ENCODE measurements at regions not wholly inside any gene's neighbourhood (a gene's known extent, or its start where the extent isn't known, plus 50 kb on each side); places are given as distances from the start of the nearest gene placed in this dataset.

DNA sequence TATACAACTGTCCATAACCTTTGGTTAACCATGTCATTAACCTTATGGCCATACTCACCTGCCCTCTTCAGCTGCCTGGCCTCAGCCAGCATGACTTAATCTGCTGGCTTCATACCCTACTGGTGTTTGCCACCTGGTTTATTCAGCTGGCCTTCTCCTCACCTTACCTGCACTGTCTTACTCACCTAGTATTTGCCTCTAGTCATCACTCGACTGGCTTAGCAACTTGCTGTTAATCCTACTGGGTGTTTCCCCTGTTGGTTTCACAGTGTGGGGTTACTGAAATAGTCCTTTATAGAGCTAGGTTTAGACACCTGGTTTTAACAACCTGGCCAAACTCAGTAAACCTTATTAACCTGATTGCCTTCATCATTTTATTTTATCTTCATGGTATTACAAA is 96.4 kb downstream of the IL12A start:
- WGBS, 5 donors = 70 to 100% (median 76%) methylated on average over 1 of the region's 1 CpG
- H3K4me3 ChIP-seq = no peak overlapping the region

DNA sequence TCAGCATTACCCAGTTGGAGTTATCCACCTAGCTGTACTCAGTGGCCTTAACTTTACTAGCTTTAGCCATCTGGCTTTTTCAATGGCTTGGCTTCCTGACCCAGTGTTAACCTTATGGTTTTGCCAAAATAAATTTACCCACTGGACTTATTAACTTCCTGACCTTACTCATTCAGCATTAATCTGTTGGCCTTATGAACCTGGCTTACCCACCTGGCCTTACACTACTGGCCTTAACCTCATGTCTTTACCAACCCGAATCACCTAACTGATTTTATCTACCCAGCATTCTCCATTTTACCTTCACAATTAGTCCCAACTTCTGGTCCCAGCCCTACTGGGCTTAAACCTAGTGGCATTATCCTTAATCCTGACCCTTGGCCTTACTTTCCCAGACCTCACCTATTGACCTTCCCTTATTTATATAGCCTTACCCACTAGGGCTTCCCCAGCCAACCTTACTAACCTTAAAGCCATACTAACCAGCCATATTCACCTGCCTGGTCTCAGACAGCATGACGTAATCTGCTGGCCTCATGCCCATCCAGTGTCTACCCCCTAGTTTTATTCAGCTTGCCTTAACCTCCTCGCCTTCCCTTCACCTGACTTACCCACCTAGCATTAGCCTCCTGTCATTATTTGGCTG is 100.0 kb downstream of the IL12A start:
- WGBS, 5 donors = 69 to 75% (median 72%) methylated on average over 3 of the region's 3 CpGs
- DNase-seq = no peak
- H3K9me3 ChIP-seq = no peaks in the 10 kb centered on the region
- H3K4me3 ChIP-seq = no peak overlapping the region
- H3K27ac ChIP-seq = no peak overlapping the region
- H3K27me3 ChIP-seq = no peaks in the 10 kb centered on the region
- no peaks in the 10 kb centered on the region for H3K36me3 ChIP-seq
- TF ChIP-seq EP300 (IDR thresholded peaks at IDR 0.05) (no peak), POLR2A (IDR thresholded peaks at IDR 0.05) (no peak), POLR2AphosphoS5 (IDR thresholded peaks at IDR 0.05) (no peak)
- TF ChIP-seq, protein P1, sequence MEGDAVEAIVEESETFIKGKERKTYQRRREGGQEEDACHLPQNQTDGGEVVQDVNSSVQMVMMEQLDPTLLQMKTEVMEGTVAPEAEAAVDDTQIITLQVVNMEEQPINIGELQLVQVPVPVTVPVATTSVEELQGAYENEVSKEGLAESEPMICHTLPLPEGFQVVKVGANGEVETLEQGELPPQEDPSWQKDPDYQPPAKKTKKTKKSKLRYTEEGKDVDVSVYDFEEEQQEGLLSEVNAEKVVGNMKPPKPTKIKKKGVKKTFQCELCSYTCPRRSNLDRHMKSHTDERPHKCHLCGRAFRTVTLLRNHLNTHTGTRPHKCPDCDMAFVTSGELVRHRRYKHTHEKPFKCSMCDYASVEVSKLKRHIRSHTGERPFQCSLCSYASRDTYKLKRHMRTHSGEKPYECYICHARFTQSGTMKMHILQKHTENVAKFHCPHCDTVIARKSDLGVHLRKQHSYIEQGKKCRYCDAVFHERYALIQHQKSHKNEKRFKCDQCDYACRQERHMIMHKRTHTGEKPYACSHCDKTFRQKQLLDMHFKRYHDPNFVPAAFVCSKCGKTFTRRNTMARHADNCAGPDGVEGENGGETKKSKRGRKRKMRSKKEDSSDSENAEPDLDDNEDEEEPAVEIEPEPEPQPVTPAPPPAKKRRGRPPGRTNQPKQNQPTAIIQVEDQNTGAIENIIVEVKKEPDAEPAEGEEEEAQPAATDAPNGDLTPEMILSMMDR (IDR thresholded peaks at IDR 0.05) = no peak
- H3K4me1 ChIP-seq = no peaks in the 10 kb centered on the region
- intact Hi-C loops (cut with DNase I; ENCODE audit: low total_unique reads) = no loop called here

More for the DNA sequence above, 96.4 kb downstream of the IL12A start:
- intact Hi-C loops (cut with DNase I; ENCODE audit: low total_unique reads) = no loop called here
- no peak overlapping the region for H3K27ac ChIP-seq
- peaks cover 0 to 4% (median 0%) of the 10 kb centered on the region in 4 donors for H3K9me3 ChIP-seq
- no peak for DNase-seq
- H3K27me3 ChIP-seq = no peaks in the 10 kb centered on the region
- H3K36me3 ChIP-seq = no peaks in the 10 kb centered on the region
- TF ChIP-seq POLR2A (IDR thresholded peaks at IDR 0.05) (no peak), EP300 (IDR thresholded peaks at IDR 0.05) (no peak), POLR2AphosphoS5 (IDR thresholded peaks at IDR 0.05) (no peak)
- TF ChIP-seq, protein P1 (IDR thresholded peaks at IDR 0.05) = no peak
- no peaks in the 10 kb centered on the region for H3K4me1 ChIP-seq

DNA sequence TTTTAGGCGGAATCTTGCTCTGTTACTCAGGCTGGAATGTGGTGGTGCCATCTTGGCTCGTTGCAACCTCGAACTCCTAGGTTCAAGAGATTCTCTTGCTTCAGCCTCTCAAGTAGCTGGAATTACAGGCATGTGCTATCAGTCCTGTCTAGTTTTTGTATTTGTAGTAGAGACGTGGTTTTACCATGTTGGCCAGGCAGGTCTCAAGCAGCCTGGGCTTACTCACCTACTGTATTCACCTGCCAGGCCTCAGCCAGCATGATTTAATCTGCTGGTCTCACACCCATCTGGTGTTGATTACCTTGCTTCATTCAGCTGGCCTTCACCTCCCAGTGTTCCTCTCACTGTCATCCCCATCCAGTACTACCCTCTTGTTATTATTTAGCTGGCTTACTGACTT is 102.0 kb downstream of the IL12A start:
- H3K9me3 ChIP-seq = no peaks in the 10 kb centered on the region
- H3K4me3 ChIP-seq = no peak overlapping the region
- intact Hi-C loops (cut with DNase I; ENCODE audit: low total_unique reads) = no loop called here
- H3K4me1 ChIP-seq = no peaks in the 10 kb centered on the region
- H3K36me3 ChIP-seq = no peaks in the 10 kb centered on the region
- no peak for TF ChIP-seq POLR2AphosphoS5 (IDR thresholded peaks at IDR 0.05)
- TF ChIP-seq EP300 (IDR thresholded peaks at IDR 0.05) = no peak
- no peak for TF ChIP-seq POLR2A (IDR thresholded peaks at IDR 0.05)
- TF ChIP-seq, protein P1 (IDR thresholded peaks at IDR 0.05) = no peak
- no peak overlapping the region for H3K27ac ChIP-seq
- no peak for DNase-seq
- H3K27me3 ChIP-seq = no peaks in the 10 kb centered on the region
- 87 to 96% (median 90%) methylated on average over 4 of the region's 4 CpGs for WGBS, 5 donors

DNA sequence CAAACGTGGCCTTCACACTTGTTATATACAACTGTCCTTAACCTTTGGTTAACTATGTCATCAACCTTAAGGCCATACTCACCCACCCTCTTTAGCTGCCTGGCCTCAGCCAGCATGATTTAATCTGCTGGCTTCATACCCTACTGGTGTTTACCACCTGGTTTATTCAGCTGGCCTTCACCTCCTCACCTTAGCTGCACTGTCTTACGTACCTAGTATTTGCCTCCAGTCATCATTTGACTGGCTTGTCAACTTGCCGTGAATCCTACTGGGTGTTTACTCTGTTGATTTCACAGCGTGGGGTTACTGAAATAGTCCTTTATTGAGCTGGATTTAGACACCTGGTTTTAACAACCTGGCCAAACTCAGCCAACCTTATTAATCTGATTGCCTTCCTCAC is 102.8 kb downstream of the IL12A start:
- Histone ChIP-seq H3K36me3 (no peaks in the 10 kb centered on the region), H3K4me1 (no peaks in the 10 kb centered on the region), H3K9me3 (no peaks in the 10 kb centered on the region), H3K4me3 (no peak overlapping the region), H3K27ac (no peak overlapping the region), H3K27me3 (no peaks in the 10 kb centered on the region)
- no peak for DNase-seq
- intact Hi-C loops (cut with DNase I; ENCODE audit: low total_unique reads) = no loop called here
- TF ChIP-seq, protein P1 (IDR thresholded peaks at IDR 0.05) = no peak
- TF ChIP-seq EP300 (IDR thresholded peaks at IDR 0.05) (no peak), POLR2A (IDR thresholded peaks at IDR 0.05) (no peak), POLR2AphosphoS5 (IDR thresholded peaks at IDR 0.05) (no peak)
- 75 to 84% (median 78%) methylated on average over 4 of the region's 4 CpGs for WGBS, 5 donors

Measured in stomach (tissue), 8 donors.